ENCODE measurements at regions not wholly inside any gene's neighbourhood (a gene's known extent, or its start where the extent isn't known, plus 50 kb on each side); places are given as distances from the start of the nearest gene placed in this dataset.
"Not testable (repeated sequence)": the region's sequence is repeated elsewhere in the genome, so short reads cannot be mapped to it uniquely, and the experiment has no call there.

DNA sequence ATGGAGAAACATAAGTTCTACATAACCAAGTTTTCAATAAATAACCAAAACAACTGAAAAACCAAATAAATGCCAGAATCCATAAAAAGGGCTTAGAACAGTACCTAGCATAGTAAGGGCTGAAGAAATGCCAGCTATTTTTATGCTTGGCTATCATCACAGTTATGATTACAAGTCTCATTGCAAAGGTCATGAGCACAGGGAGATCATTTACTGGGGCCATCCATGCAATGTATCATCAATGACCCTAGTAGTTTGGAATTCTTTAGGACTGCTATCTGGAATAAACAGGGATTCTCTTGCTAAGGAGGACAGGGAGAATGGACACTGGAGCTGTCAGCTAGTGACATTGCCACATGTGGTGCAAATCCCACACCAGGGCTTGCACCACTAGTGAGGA, 92.5 kb upstream of the NAP1L1 start:
- DNase-seq: no peak

DNA sequence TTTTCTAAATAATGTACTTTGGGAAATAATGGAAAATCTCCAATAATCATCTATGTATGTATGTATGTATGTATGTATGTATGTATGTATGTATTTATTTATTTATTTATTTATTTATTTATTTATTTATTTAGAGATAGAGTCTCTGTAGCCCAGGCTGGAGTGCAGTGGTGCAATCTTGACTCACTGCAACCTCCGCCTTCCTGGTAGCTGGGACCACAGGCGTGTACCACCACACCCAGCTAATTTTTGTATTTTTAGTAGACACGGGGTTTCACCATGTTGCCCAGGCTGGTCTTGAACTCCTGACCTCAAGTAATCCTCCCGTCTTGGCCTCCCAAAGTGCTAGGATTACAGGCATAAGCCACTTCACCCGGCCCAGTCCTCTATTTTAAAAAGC, 91.5 kb upstream of the NAP1L1 start:
- DNase-seq: not testable (repeated sequence)

DNA sequence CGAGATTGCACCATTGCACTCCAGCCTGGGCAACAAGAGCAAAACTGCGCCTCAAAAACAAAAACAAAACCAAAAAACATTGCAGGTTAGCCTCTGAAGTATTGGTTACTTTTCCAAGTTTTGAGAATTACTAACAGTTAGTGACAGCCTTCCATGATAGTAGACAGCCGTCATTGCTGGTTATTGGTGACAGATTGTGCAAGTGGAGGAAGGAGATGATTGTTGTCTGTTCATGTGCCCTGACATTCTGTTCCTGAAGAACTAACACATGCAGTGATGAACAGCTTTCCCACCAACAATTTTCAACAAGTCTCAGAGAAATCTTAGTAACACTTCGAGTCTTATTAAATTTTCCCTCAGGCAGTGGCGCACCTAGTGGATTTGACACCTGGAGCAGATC, 89.3 kb upstream of the NAP1L1 start:
- no peak for DNase-seq

DNA sequence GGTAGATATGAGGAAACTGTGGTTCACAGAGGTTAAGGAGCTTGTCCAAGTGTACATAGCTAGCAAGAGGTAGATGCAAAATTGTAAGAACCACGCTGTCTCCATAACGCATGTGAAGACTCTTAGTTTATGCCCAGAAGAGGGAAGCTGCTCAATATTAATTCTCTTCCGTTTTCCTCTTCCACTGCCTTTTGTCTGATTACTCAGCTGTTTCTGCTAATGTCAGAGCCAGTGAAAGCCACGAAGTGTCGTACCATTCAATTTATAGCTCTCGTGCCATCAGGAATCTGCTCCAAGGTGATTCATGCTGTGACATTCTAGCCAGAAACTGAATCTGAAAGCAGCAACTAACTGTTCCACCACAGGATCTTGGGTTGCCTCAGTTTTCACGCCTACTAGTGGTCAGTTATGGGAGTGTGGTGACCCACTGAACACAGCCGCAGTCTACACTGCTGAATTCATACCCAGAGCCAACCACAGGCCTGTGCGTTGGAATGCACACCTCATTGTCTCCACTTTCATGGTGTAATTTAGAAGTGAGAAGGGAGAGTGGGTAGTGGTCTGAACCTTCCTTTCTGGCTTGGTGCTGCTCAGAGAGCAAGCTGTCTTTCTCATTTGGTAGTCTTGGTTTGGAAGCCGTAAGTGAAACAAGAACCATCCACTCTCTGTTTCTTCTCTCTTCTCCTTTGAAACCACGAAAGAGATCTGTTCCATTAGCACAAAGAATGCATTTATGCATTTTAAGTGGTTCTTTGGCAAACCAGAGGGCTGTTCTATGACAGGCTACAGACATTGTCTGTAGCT, 74.2 kb upstream of the NAP1L1 start:
- DNase-seq: peak; percentile 47

DNA sequence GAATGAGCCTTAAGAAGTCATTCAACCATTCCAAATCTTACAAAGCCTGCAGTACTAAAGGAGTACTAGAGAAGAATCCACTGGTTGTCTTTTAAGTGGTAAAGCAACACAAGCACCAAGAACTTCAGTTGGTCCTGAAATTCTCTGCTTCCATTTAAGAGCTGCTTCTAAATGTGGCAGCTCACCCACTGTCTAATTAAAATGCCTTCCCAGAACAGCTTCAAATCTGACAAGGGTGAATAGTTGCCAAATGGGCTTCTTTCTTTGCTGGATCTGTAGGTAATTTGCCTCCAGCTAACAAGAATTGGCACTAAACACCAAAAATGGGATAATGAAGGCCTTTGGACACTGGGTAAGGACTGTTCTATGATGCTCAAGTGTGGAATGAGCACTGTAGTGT, 72.2 kb upstream of the NAP1L1 start:
- no peak for DNase-seq

DNA sequence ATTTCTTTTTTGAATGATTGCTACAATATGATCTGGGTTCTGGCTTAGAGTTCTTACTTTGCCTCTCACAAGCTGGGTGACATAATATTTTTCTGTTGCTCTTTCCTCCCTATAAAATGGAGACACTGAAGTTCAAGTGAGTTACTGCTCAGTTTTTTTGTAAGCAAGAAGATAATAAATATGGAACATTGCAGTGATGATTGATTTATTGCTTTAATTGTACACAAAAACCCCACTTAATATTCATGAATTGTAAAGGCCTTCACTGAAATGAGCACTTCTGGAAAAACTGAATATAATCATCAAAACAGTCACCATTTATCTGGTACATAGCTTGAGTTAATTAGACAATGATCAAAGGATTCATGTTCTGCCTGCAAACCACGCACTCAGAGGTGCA, 71.8 kb upstream of the NAP1L1 start:
- no peak for DNase-seq

DNA sequence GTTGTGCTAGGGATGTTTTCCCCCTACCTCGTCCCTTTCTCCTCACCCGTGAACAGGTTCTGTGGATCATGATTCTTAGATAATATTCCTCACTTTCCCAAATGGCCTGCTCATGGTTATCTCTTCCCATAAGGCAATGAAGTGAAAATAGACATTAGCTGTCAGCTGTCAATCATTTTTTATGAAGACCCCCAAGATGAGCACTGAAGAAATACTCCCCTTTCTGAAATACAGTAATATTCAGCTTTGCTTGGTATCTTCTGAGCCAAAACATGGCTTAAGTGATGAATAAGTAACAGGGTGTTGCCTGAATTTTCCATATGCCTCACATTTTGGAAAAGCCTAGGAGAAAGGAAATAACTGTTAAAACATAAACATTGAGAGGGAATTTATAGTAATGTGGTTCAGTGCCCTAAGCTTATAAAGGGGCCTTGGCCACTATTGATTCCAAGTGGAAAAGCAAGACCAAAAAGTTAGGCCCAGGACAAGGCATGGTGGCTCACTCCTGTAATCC, 70.7 kb upstream of the NAP1L1 start:
- no peak for DNase-seq

DNA sequence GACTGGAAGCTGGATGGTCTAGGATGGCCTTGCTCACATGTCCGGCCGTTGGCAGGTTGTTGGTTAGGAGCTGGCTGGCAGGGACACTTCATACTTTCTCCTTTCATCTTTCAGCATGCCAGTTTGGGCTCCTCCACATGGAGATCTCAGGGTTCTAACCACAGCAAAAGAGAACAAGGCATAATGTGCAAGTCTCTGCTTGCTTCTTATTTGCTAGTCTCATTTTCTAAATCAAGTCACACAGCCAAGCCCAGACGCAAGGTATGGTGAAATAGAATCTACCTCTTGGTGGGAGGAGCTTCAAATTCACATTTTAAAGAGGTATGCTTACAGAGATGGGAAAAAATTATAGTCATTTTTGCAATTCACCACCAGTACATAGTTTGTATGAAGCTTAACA, 69.1 kb upstream of the NAP1L1 start:
- no peak for DNase-seq

DNA sequence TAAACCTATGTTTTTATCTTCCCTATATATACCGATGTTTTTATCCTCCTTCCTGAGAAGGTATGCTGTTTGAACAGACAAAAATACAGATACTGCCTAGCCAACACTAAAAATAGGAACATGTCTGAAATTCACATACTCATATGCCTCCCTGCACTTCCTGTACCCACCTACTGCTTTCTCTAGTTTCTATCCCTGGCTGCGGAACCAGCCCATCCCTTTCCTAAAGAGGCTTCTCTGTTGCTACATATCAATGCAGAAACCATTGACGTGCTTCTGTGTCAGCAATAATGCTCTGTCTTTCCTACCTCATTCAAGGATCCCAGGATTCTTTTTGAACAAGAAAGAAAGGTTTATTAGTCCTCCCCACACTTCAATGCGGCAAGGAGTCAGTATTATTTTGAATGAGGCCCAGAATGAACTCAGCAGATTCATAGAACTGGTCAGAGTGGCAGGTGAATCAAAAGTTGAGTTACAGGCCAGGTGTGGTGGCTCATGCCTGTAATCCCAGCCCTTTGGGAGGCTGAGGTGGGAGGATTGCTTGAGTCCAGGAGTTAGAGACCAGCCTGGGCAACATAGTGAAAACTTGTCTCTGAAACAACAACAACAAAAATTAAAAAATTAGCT, 67.8 kb upstream of the NAP1L1 start:
- no peak for DNase-seq

DNA sequence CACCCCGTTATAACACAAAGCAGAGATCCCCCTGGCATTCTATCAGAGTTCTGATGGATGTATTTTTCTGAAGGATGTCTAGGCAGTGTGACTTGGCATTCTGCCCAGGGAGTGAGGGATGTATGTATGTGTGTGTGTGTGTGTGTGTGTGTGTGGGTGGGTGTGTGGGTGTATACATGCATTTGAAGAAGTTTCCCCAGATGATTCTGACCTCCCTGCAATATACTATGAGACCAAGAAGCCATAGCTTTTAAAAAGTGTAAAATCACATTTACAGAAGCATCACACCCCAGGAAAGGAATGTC, 59.7 kb upstream of the NAP1L1 start:
- peak; percentile 63 for DNase-seq

DNA sequence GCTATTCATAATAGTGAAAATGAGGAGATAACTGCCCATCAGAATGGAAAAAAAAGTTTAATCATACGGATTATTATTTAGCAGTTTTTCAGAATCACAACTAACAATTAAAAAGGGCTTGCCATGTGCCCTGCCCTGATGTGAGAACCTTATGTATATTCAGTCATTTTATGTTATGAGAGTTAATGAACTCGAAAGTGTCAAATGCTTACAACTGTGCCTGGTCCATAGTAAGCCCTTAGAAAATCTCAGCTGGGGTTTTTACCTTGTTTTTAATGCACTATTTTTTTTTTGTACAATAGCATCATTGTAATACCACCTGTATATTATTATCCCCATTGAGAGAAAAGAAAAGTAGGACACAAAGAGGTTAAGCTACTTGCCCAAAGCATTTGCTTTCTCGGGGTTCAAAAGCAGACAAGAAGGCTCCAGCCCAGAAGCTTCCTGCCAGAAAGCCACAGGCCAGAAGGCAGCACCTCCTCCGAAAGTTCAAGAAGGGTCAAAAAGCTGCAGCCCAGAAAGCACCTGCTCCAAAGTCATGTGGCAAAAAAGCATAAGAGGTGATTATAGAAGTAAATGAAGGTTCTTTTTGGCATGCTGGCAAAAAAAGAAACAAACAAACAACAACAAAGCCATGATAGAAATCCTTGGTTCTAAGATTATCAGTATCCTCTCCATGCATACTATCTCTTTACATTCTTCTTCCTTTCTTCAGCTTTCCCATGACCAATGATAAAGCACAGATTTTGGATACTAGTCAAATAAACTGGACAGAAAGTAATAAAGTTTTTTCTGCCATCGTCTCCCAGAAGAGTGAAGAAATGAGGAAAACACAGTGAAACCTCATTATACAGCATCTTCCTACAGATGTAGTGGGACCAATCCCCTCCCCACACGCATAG, 59.1 kb upstream of the NAP1L1 start:
- DNase-seq: no peak

DNA sequence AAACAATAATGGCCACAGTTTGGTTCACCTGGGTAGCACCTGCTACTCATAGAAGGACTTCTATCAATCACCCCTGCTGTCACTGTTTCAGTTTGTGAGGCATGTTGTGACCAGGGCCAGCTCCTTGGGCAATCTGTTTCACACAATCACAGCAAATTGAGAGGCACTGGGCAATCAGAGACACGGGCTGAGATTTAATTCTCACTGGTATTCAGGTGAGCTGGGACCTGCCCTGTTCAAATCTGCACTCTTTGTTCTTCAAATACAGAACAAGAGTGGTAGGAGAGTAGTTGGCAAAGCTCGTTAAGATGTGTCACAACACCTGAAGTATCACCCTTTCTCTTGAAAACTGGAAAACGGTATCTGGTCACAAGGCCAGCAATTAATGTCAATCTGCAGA, 57.8 kb upstream of the NAP1L1 start:
- no peak for DNase-seq

DNA sequence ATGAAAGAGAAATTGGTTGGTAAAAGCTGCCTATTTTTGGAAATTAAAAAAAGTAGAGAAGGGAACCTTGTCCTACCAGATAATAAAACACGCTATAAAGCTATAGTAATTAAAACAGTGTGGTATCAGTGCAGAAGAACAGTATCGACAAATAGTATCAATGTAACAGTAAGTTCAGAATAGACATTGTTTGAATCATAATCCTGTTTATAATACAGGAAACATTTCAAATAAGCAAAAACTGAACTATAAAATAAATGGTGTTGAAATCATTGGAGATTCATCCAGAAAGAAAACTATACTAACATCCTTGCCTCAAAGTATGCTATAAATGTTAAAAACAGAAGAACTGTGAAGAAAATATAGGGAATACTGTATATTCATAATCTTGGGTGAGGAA, 54.2 kb upstream of the NAP1L1 start:
- no peak for DNase-seq

DNA sequence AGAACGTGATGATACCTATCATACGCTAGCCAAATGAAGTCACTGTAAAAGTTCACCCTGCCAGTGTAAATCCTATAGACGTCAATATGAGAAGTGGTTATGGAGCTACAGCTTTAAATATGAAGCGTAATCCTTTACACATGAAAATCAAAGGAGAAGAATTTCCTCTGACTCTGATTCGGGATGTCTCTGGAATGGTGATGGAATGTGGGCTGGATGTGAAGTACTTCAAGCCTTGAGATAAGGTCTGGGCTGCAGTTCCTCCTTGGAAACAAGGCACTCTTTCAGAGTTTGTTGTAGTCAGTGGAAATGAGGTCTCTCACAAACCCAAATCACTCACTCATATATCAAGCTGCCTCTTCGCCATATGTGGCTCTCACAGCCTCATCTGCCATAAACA, 53.1 kb upstream of the NAP1L1 start:
- DNase-seq: no peak

DNA sequence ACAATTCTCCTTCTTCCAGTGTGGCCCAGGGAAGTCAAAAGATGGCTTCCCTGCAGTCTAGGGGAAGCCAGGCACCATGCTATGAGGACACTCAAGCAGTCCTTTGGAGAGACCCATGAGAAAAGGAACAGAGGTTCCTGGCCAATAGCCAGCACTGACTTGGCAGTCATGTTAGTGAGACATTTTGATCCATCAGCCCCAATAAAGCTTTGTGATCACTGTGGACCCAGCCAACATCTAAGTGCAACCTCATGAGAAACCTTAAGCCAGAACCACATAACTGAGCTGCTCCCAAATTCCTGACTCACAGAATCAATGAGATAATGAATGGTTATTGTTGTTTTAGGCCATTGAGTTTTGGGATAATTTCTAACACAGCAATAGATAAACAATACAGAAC, 51.0 kb upstream of the NAP1L1 start:
- DNase-seq: no peak
